GM18511 (cell line): ENCODE measurements at regions not wholly inside any gene's neighbourhood (a gene's known extent, or its start where the extent isn't known, plus 50 kb on each side); places are given as distances from the start of the nearest gene placed in this dataset.
A peak's percentile ranks its signal among the peaks of the same experiment; 100 is the strongest.

Experiments used
- ATAC-seq: cut with Tn5 transposase; IDR thresholded peaks from one replicate; pipeline ENCODE4 v1.9.1; 2021; ENCODE audit warnings: mild to moderate bottlenecking, moderate library complexity; ENCODE audit not compliant: unreplicated experiment

DNA sequence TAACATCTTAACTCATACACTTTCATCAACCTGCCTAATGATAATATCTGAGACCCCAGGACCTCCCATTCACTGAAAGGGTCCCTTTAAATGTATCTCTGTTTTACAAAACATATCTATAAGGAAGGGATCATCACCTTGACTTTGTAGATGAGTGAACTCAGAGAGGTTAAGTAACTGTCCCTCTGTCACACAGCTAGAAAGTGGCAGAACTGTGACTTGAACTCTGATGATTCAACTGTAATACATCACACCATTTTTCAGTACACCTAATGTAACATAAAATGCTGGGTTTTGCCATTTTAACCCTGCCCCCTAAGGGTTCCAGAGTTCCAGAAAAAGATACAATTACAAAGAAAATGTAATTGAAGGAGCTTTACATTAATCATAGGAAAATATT, 234.6 kb downstream of the ZEB2 start:
- no peak for ATAC-seq

DNA sequence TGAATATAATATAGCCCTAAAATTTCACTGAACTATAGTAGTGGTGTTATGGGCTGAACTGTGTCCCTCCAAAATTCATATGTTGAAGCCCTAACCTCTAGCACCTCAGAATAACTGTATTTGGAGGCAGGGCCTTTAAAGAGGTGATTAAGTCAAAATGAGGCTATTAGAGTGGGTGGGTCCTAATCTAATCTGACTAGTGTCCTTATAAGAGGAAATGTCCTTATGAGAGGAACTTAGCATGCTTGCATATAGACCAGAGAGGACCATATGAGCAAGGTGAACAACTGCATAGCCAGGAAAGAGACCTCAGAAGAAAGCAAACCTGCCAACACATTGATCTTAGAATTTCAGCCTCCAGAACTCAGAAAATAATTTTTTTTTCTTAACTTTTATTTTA, 238.4 kb downstream of the ZEB2 start:
- no peak for ATAC-seq

DNA sequence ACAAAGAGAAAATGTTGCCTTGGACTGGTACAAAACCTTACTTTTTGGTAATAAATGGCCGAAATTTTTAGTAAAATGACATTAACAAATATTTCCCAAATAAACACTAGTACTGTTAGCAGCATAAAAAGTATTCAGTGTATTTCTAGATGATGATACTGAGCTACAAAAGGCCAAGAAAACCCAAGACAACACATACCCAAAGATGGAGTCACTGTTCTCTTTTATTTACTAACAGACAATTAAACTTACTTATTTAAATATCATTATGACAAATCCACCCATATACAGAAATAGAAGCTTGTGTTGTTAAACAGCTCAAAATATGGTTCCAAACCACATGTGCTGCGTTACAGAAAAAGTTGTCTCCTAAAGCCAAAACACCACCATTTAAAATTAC, 239.9 kb downstream of the ZEB2 start:
- ATAC-seq: no peak

DNA sequence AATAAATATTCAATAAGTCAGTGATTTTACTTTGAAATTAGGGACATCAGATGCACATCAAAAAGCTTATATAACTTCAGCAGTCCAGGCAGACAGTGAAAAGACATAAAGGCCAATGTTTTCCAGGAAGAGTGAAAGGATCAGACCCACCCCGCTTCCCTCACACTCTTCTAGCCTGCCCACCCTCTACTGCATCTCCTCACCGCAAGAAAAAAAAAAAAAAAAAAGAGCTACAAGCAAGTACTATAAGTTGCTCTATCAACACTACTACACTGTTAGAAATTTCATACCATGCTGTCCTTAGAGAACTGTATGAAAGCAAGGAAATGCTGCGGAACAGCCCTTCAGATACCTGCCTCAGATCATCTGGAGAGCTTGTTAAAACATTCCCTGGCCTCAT, 240.8 kb downstream of the ZEB2 start:
- no peak for ATAC-seq

DNA sequence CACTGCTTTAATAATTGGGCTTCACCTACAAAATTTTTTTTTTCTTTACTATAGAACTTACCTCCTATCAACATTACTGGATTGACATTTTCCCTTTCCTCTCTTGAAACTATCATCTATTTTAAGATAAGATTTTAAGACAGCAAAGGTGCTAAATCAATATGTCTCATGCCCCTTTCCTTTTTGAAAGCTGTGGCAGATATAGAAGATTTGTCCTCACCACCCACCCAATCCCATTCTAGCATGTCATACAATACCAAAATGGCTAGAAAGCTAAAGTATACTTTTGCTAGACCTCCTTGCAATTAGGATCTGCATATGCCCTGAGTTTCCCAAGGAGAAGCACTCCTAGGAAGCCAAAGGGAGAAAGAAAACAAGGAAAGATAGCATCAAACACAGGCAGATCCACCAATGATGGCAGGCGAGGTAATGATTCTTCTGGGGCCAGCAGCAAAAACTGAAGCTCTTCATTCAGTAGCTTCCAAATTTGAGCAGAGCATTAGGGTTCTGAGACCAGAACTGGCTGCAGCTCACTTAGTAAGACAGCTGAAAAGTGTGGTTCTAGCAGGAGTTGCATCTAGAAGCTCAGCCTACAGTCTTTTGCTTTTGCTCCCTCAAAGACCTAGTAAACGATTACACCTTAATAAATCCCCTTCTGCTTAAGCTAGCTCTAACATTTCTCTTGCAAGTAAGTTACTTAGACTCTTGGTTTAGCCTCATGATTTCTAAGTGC, 242.1 kb downstream of the ZEB2 start:
- no peak for ATAC-seq

DNA sequence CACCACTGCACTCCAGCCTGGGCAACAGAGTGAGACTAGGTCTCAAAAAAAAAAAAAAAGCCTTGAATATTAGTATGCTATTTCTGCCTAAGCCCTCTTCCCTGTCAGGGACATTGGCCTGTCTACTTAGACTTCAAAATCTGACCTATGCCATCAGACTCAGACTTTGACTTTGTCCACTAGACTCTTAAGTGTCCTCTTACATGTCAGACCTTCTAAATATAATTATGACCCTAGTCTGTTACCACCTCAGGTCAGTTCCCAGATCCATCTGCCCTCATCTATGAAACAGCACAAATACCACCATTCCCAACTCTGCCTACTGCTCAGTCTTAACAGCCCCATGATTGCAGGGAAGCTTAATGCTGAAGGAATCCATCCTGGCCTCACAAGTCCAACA, 244.6 kb downstream of the ZEB2 start:
- ATAC-seq: no peak

DNA sequence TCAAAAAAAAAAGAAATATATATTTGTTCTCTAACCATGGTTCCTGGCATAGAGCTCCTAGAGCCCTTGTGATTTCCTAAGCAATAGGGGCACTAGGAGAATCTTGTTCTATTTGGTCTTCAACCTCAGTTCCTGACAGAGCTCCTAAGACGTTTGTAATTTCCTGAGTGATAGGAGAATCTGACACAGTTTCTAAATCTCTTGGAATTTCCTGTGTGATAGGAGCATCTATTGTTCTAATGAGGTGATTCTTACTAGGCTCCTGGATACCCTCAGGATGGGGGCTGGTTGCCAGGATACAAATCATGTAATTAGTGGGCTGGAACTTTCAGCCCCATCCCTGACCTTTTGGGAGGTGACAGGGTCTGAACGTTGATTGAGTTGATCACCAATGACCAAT, 245.8 kb downstream of the ZEB2 start:
- no peak for ATAC-seq

DNA sequence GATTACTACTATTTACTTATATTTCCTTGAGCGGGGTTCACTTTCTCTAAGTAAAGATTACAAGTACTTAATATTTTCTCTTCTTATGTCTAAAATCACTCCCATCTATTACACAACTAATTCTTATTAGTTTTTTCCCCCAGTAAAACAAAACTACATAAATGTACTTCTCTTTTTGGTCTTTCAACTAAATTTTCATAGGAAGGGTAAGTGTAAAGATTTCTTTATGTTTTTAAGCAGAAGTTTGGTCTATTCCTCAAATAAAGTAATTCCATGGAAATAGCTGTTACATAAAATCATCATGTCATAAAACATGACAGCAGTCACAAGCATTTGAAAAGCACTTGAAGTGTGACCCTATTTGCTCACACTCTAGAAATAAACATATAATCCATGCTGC, 249.0 kb downstream of the ZEB2 start:
- ATAC-seq: no peak

DNA sequence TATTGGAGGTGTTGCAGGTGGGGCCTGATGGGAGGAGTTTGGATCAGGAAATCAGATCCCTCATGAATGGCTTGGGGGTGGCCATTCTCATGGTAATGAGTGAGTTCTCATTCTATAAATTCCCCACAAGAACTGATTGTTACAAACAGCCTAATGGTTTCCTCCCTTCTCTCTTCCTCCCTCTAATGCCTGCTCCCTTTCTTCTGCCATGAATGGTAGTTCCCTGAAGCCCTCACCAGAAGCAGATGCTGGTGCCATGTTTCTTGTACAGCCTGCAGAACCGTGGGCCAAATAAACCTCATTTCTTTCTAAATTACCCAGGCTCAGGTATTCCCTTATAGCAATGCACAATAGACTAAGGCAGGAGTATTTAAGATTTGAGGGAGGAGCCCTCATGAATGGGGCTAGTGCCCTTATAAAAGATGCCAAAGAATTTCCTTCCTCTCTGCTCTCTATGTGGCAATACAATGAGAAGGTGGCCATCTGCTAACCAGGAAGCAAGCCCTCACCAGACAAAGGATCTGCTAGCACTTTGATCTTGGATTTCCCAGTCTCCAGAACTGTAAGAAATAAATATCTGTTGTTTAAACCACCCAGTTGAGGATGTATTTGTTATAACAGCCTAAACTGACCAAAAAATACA, 251.8 kb downstream of the ZEB2 start:
- ATAC-seq: no peak

DNA sequence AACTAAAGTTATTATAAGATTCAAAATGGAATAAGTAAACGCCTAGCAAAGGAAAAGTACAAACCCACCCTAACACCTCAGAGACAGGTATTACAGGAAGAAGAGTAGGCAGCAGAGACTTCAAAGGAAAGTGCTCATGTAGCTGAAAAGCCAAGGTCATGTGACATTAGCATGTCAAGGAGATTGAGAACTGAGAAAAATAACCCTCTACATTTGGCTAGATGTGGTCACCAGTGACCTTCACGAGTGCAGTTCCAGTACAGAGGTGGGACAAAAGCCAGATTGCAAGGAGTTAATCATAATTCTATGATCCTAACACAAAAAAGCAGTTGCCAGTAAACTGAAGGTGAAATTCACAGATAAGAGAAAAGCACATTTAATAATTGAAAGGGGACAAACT, 252.7 kb downstream of the ZEB2 start:
- peak; percentile 93 for ATAC-seq

DNA sequence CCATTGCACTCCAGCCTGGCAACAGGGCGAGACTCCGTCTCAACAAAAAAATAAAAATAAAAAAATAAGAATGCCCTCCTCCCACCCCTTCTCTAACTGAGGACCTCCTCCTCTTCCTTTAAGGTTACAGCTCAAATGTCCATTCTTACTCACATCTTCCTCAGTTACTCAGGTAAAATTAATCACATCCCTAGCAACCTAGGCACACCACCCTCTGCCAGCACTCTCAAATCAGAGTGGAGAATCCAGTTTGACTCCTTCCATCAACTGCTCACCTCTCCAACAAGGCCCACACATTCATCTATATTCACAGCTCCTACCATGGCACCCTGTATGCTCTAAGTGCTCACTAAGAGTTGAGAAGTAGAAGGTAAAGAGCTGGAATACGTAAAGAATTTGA, 254.3 kb downstream of the ZEB2 start:
- no peak for ATAC-seq

DNA sequence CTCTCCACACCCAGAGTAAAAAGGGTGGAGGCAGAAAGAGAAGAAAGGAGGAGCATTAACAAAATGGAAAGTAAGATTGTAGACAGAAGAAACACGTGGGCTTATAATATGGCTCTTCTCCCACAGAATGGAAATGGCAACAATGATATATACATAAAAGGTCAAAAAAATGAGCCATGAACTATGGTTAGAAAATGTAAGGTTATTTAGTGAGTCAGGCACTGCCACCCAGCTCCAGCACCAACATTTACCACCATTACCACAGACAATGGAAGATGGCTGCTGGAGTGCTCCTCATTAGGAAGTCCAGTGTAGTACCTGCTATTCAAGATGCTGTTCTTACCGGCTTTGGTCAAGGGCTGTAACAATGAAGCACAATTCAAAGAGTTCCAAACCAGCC, 258.0 kb downstream of the ZEB2 start:
- ATAC-seq: no peak

DNA sequence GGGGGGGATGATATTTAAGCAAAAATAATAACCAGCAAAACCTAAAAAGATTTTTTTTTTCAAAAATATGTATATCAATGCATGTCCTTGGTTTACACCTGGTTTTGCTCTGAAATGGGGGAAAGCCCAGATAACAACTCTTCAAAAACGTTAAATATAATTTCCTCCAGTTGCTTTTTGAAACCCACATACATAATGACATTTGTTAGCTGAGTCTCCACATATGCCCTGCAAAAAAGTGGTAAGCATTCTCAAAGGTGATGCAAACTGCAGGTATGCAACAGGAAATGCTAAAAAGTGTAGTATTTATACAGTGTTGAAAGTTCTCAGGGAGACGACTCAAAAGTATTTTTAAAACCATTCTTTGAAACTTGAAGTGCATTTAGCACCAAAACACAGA, 258.6 kb downstream of the ZEB2 start:
- ATAC-seq: no peak

DNA sequence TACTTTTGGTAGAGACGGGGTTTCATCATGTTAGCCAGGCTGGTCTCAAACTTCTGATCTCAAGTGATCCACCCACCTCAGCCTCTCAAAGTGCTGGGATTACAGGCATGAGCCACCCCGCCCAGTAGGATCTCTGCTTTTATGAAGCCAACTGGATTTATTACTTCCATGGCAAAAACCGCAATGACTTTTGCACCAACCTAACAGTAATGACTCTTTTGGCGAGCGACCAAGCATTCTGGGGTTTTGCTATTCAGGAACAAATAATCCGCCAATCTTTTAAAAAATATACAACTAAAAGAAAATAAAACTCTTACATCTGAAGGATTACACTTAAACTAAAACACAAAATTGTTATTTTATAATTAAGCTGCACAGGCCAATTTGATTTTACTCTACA, 260.6 kb downstream of the ZEB2 start:
- ATAC-seq: no peak

DNA sequence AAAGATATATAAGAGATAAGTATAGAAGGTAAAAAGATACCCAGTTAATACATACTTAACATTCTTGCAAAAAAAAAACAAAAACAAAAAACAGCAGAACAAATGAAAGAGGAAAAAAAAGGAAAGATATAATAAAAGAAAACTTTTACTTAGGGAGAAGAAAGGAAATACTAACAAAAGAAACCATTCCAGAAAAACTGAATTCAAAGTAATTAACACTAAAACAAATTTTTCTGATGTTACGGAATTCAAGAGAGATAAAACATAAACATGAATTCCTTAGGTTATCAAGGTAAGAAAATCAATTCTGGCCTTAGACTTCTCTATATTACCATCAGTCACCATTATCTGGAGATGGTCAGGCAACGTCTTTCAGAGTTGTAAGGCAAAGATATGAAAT, 261.8 kb downstream of the ZEB2 start:
- ATAC-seq: no peak

DNA sequence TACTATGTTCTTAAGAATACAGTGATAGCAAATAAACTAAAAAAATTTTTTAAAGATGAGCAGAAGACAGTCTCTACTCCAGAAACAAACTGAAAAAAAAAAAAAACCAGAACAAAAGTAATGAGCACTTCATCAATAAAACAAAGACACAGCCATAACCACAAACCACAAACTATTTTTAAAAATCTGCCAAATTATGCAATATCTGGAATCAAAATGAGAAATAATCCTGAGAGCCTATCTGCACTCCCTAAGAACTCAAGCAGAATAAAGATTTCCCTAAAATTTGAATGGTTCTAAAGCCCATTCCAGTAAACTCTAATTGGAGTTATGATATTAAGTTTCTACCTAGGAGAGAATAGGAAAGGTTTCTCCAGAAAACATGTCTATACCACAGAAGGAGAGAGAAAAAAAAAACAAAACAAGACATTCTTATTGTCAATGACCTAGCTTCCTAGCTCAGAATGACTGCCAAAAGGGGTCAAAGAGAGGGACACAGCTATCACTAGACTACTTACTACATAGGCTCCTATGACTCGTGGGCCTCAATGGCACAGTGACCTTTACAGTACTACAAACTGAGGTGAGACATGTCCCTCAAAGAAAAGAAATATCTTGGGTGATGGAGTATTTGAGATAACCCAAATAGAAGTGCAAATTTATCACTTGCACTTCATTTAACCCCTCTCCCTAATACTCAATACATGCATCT, 262.8 kb downstream of the ZEB2 start:
- ATAC-seq: no peak

DNA sequence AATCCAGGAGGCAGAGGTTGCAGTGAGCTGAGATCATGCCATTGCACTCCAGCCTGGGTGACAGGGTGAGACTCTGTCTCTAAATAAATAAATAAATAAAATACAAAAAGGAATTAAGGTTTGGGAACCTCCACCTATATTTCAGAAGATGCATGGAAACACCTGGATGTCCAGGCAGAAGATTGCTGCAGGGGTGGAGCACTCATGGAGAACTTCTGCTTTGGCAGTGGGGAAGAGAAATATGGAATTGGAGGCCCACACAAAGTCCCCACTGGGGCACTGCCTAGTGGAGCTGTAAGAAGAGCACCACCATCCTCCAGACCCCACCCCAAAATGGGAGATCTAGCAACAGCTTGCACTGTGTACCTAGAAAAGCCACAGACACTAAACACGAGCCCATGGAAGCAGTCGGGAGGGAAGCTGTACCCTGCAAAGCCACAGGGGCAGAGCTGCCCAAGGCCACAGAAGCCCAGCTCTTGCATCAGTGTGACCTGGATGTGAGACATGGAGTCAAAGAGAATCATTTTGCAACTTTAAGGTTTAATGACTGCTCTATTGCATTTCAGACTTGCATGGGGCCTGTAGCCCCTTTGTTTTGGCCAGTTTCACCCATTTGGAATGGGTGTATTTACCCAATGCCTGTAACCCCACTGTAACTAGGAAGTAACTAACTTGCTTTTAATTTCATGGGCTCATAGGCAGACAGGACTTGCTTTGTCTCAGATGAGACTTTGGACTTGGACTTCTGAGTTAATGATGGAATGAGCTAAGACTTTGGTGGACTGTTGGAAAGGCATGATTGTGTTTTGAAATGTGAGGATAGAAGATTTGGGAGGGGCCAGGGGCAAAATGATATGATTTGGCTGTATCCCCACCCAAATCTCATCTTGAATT, 265.3 kb downstream of the ZEB2 start:
- ATAC-seq: no peak

DNA sequence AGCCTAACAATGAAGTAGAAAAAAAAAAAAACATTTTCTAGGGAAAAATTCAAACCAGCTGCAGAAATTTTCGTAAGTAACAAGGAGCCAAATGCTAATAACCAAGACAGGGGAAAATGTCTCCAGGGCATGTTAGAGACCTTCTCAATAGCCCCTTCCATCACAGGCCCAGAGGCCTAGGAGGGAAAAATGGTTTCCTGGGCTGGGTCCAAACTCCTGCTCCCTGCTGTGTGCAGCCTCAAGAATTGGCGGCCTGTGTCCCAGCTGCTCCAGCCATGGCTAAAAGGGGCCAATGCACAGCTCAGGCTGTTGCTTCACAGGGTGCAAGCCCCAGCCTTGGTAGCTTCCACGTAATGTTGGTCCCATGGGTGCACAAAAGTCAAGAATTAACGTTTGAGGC, 266.2 kb downstream of the ZEB2 start:
- no peak for ATAC-seq

DNA sequence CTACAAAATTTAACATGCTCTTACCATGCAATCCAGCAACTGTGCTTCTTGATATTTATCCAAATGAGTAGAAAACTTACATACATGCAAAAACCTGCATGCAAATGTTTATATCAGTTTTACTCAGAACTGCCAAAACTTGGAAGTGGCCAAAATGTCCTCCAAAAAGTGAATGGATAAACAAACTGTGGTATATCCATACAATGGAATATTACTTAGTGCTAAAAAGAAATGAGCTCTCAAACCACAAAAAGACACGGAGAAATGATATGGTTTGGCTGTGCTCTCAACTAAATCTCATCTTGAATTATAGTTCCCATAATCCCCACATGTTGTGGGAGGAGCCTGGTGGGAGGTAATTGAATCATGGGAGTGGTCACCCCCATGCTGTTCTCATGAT, 267.2 kb downstream of the ZEB2 start:
- ATAC-seq: no peak

DNA sequence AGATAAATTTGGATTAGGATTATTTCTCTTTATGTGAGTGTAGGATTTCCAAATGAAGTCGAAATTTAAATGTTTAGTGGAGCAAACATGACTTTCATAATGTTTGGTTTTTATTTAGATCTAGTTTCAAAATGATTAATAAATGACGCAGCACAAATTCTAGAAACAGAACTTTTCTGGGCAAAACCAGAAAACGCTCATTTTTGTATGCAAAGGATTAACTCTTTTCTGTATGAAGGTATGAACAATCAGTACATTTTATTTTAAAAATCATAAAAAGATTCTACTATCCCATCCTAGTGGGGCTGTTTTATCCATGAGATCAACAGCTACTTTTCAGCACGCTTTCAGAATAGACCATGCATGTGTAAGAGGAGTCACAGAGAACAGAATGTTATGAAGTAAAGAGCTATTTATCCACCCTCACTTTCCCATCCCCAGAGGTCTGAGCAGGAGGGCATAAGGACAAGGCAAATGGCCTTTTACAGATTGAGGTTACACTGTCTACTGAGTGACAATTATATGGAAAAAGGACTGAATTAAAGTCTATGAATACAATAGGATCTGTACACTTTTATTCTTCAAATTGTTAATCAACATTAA, 270.8 kb downstream of the ZEB2 start:
- peak; percentile 61 for ATAC-seq
